Right cardiac atrium (tissue), 5 donors: ENCODE measurements at regions not wholly inside any gene's neighbourhood (a gene's known extent, or its start where the extent isn't known, plus 50 kb on each side); places are given as distances from the start of the nearest gene placed in this dataset.
"Not testable (repeated sequence)": the region's sequence is repeated elsewhere in the genome, so short reads cannot be mapped to it uniquely, and the experiment has no call there.

Experiments
- ATAC-seq, 2 donors: fragments of 200-7000 bp; cut with Tn5 transposase; one replicate each; pipeline versions ENCODE4 v1.8.0 to v1.9.1; 2020; ENCODE audit warnings: moderate library complexity in 2 of 2, mild to moderate bottlenecking in 1 of 2
- DNase-seq, 3 donors: peaks; one replicate each; pipeline ENCODE4 v3.0.0-alpha.2; 2020
- H3K27ac ChIP-seq: one replicate; pipeline ENCODE4 v1.5.1; 2013; ENCODE audit warnings: mild to moderate bottlenecking, low read length, control low read depth, moderate library complexity
- H3K27me3 ChIP-seq: one replicate; pipeline ENCODE4 v1.6.1; 2013; ENCODE audit not compliant: control insufficient read depth, insufficient read depth
- H3K4me1 ChIP-seq: one replicate; pipeline ENCODE4 v1.6.1; 2013; ENCODE audit warnings: low read length; ENCODE audit not compliant: control insufficient read depth, insufficient read depth
- H3K4me3 ChIP-seq: one replicate; pipeline ENCODE4 v1.5.1; 2013; ENCODE audit warnings: low read length, control low read depth
- H3K9me3 ChIP-seq: one replicate; pipeline ENCODE4 v1.6.1; 2013; ENCODE audit warnings: low read length; ENCODE audit not compliant: control insufficient read depth
- WGBS: extraction: QIAGEN DNeasy Blood & Tissue Kit; methylation state at CpG from one replicate; pipeline ENCODE4 v1.1.7; 2013; 5-methylcytosine and 5-hydroxymethylcytosine counted together
- intact Hi-C, 4 donors: fragments of 100-400 bp; cut with DNase I; formaldehyde crosslinking; loops; one replicate each; pipeline versions ENCODE4 v1.11.0 to v1.14.0; 2022 to 2023
- donor health status: healthy with polysubstance abuse.
- donor health status: DM: no; HTN: yes; CAD: no.
- donor health status: DM: no; HTN: no; CAD: no.
- donor health status: DM: no; HTN: yes; CAD: no; lungs with severe emphysema.
- donor health status: DM: yes; HTN: yes; CAD: no.

DNA sequence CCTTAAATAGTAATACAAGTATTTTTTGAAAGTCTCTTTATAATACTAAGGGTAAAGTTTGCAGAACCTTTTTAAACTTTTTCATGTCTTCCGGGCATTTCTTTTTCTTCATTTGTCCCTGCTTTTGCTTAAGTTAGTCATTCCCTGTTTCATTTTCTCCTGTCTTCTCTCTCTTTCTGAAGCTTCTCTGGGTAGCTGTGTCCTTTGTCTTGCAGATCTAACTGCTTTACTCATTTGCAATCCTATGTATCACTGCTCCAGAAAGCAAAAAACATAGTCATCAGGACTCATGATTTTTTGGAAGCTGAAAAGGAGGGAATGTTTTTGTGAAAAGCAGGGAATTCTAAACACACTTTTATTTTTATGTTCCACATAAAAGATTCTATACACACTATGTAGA is 301.7 kb downstream of the MRPS30 start:
- H3K9me3 ChIP-seq: no peaks in the 10 kb centered on the region
- ATAC-seq (no peak), DNase-seq (no peak)
- no peaks in the 10 kb centered on the region for H3K4me1 ChIP-seq
- intact Hi-C loops: no loop called here
- H3K27ac ChIP-seq: no peak overlapping the region
- no peaks in the 10 kb centered on the region for H3K27me3 ChIP-seq
- 71% methylated on average over 1 of the region's 1 CpG for WGBS
- H3K4me3 ChIP-seq: no peak overlapping the region

DNA sequence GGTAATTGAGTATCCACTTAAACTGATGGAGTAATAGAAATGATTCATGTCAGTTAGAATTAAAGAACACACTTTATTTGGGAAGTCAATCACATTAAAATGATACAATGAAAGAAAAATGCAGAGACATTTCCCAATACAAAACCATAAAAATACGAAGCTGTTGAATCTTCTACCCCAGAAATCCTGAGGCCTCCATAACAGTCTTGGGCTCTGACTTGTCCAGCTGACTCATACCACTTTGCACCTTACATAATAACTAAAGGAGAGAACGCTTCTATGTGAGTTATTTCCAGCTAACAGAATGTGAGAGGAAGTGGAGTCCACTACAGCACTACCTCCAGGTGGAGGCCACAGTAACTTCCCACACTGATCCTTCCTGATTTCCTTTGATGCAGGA is 305.0 kb downstream of the MRPS30 start:
- WGBS: 41% methylated on average over 2 of the region's 2 CpGs
- no peak overlapping the region for H3K27ac ChIP-seq
- ATAC-seq (no peak), DNase-seq (no peak)
- no peaks in the 10 kb centered on the region for H3K4me1 ChIP-seq
- intact Hi-C loops: no loop called here
- H3K4me3 ChIP-seq: no peak overlapping the region
- no peaks in the 10 kb centered on the region for H3K9me3 ChIP-seq
- no peaks in the 10 kb centered on the region for H3K27me3 ChIP-seq

DNA sequence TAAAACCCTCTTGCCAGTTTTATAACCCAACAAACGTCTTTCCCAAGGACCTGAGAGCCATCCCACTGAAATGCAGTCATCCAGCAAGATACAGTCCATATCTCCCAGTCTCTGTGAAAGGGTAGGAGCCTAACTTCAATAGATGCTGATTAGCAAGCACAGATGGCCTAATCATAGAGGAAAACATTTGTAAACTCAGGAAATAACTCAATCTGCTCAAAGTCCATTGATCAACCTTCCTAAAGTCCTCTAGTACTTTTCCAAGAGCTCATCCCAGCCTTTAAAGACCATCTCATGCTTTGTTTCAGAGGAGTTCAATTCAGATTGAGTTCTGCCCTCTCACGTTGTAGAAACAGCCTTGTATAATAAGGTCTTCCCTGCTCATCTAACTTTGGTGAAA is 324.2 kb downstream of the MRPS30 start:
- 42% methylated on average over 2 of the region's 2 CpGs for WGBS
- intact Hi-C loops: no loop called here

DNA sequence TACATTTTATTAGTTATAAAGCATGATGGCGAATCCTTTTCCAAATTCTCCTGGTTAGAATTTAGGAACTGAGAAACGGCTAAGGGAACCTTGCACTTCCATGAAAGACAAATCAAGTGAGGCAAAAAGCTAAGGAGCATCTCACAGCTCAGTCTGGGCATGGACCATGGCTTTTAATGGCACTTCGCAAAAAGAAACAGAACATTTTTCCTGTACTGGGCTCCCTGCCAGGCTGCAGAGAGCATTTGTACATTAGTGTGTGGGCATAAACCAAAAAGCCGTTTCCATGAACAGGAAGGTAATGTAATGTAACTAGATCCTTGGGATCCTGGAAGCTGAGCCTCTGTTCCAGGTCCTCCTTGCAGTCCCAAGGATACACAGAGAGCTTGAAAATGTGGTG is 354.2 kb downstream of the MRPS30 start:
- WGBS: 41% methylated on average over 4 of the region's 4 CpGs
- Histone ChIP-seq H3K27ac (no peak overlapping the region), H3K4me1 (no peaks in the 10 kb centered on the region), H3K27me3 (no peaks in the 10 kb centered on the region), H3K4me3 (no peak overlapping the region), H3K9me3 (peaks cover 2% of the 10 kb centered on the region)
- intact Hi-C loops: no loop called here
- DNase-seq (no peak), ATAC-seq (no peak)

More for the DNA sequence above, 324.2 kb downstream of the MRPS30 start:
- DNase-seq: no peak
- no peak overlapping the region for H3K4me3 ChIP-seq
- no peaks in the 10 kb centered on the region for H3K27me3 ChIP-seq
- H3K4me1 ChIP-seq: no peaks in the 10 kb centered on the region
- no peak overlapping the region for H3K27ac ChIP-seq
- ATAC-seq: no peak
- H3K9me3 ChIP-seq: no peaks in the 10 kb centered on the region

DNA sequence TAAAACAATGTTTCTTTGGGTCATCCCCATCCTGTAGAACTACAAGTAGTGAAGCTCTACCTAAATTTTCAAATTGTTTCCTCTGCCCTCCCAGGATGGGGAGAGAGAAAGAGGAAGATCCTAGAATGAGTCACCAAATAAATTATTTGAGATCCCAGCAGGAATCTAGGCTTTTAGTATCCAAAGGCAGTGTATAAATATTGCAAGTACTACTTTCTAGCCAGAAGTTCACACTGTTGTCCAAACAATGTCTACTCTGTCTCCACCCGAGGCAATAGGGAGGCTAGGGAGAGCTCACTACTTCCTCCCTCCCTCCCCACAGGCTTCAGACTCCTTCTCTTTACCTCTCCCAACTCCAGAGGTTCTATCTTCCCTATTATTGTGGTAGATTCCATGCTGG is 362.8 kb downstream of the MRPS30 start:
- ATAC-seq (no peak), DNase-seq (no peak)
- H3K4me1 ChIP-seq: no peaks in the 10 kb centered on the region
- H3K27me3 ChIP-seq: no peaks in the 10 kb centered on the region
- H3K9me3 ChIP-seq: no peaks in the 10 kb centered on the region
- no peak overlapping the region for H3K4me3 ChIP-seq
- no peak overlapping the region for H3K27ac ChIP-seq
- intact Hi-C loops: no loop called here
- WGBS: 49% methylated on average over 1 of the region's 1 CpG

GRCh38 chr5:45172634-45173033 is 363.9 kb downstream of the MRPS30 start:
- H3K27ac ChIP-seq, H3K4me3 ChIP-seq, DNase-seq, ATAC-seq, H3K4me1 ChIP-seq, intact Hi-C loops, H3K27me3 ChIP-seq, H3K9me3 ChIP-seq: not testable (repeated sequence)
- WGBS: 94% methylated on average over 11 of the region's 11 CpGs

GRCh38 chr5:45179686-45180085 is 370.9 kb downstream of the MRPS30 start:
- no peak for DNase-seq
- Histone ChIP-seq H3K4me1 (no peaks in the 10 kb centered on the region), H3K27ac (no peak overlapping the region), H3K27me3 (no peaks in the 10 kb centered on the region), H3K4me3 (no peak overlapping the region), H3K9me3 (no peaks in the 10 kb centered on the region)
- intact Hi-C loops: no loop called here
- no peak for ATAC-seq

GRCh38 chr5:45189042-45189441 is 380.3 kb downstream of the MRPS30 start:
- ATAC-seq (no peak), DNase-seq (no peak)
- intact Hi-C loops: no loop called here
- Histone ChIP-seq H3K4me3 (no peak overlapping the region), H3K27me3 (no peaks in the 10 kb centered on the region), H3K9me3 (no peaks in the 10 kb centered on the region), H3K27ac (no peak overlapping the region), H3K4me1 (no peaks in the 10 kb centered on the region)

DNA sequence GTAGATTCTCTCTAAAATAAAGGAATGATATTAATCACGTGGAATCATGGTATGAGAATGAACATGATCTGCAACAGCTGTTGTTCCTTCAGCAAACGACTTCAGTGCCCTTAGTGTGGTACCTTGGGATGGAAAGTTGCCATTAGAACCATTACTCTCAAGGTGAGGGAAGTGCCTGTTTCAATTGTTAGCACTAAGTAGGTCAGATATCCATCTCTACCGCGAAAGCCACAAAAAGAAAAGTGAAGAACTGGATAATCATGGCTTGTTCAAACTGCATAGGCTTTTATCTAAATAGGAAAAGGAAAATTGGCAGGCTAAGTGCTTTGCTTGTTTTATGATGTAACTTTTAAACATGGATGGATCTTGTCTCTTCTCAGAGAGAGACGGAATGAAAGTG is 380.7 kb downstream of the MRPS30 start:
- Histone ChIP-seq H3K27me3 (no peaks in the 10 kb centered on the region), H3K4me1 (no peaks in the 10 kb centered on the region), H3K27ac (no peak overlapping the region), H3K4me3 (no peak overlapping the region), H3K9me3 (no peaks in the 10 kb centered on the region)
- DNase-seq (no peak), ATAC-seq (no peak)
- intact Hi-C loops: no loop called here
- 33% methylated on average over 5 of the region's 5 CpGs for WGBS

- ATAC-seq (no peak), DNase-seq (no peak)
- Histone ChIP-seq H3K27me3 (no peaks in the 10 kb centered on the region), H3K4me3 (no peak overlapping the region), H3K9me3 (no peaks in the 10 kb centered on the region), H3K4me1 (no peaks in the 10 kb centered on the region), H3K27ac (no peak overlapping the region)
- WGBS: 63% methylated on average over 1 of the region's 1 CpG
- intact Hi-C loops: no loop called here
These were observed 386.3 kb downstream of the MRPS30 start for GRCh38 chr5:45195026-45195425.
